HEK293 (cell line): ENCODE measurements at regions not wholly inside any gene's neighbourhood (a gene's known extent, or its start where the extent isn't known, plus 50 kb on each side); places are given as distances from the start of the nearest gene placed in this dataset.

Experiments used
- CTCF ChIA-PET: fragments of 350-600 bp; formaldehyde crosslinking; extraction: SDS; loops from one replicate; lab custom pipeline; 2021; ENCODE audit warnings: antibody characterized with exemption; lab: Yijun Ruan, JAX
- POLR2A ChIA-PET: fragments of 300-600 bp; formaldehyde crosslinking; extraction: SDS; loops from one replicate; lab custom pipeline; 2020; ENCODE audit warnings: antibody characterized with exemption, inconsistent platforms; lab: Yijun Ruan, JAX
- H3K27ac ChIP-seq: fragments of 200-500 bp; sonication (Bioruptor generic); 2 replicates; pipeline ENCODE4 v1.5.1; 2014; ENCODE audit warnings: low read depth, low read length, control low read depth, inconsistent platforms; ENCODE audit errors: extremely low read depth
- H3K36me3 ChIP-seq, 2 experiments: fragments of 200-500 bp in 1 of 2; sonication (Bioruptor generic) in 1 of 2; 1 replicate in 1 of 2; 2 replicates in 1 of 2; pipeline ENCODE4 v1.5.1; 2014 to 2017; ENCODE audit warnings: inconsistent platforms in 2 of 2, low read length in 2 of 2; ENCODE audit not compliant: control insufficient read depth in 2 of 2, insufficient read depth in 1 of 2
- H3K4me1 ChIP-seq: fragments of 200-500 bp; sonication (Bioruptor generic); 2 replicates; pipeline ENCODE4 v1.5.1; 2014; ENCODE audit warnings: mild to moderate bottlenecking, low read length, inconsistent platforms; ENCODE audit not compliant: control insufficient read depth, insufficient read depth
- H3K4me3 ChIP-seq: 2 replicates; pipeline ENCODE4 v1.5.1; 2011; ENCODE audit warnings: low read depth, mild to moderate bottlenecking, control low read depth, low read length, moderate library complexity
- H3K9me3 ChIP-seq: fragments of 200-500 bp; sonication (Bioruptor generic); 2 replicates; pipeline ENCODE4 v1.5.1; 2014; ENCODE audit warnings: low read depth, low read length, inconsistent platforms; ENCODE audit not compliant: control insufficient read depth, insufficient read depth
- PRDM10 ChIP-seq: fragments of 450-650 bp; formaldehyde crosslinking; IDR thresholded peaks from 2 replicates; pipeline ENCODE4 v1.5.1; 2016; ENCODE audit warnings: missing biosample characterization, missing genetic modification characterization
- SCRT1 ChIP-seq: fragments of 450-650 bp; formaldehyde crosslinking; IDR thresholded peaks from 2 replicates; pipeline ENCODE4 v1.5.1; 2016; ENCODE audit warnings: missing biosample characterization, missing genetic modification characterization, borderline replicate concordance
- SCRT2 ChIP-seq: fragments of 450-650 bp; formaldehyde crosslinking; IDR thresholded peaks from 2 replicates; pipeline ENCODE4 v1.5.1; 2016; ENCODE audit warnings: missing biosample characterization, missing genetic modification characterization
- TRIM28 ChIP-seq: IDR thresholded peaks from 2 replicates; pipeline ENCODE4 v1.6.1; 2011; ENCODE audit warnings: low read length, control low read depth, borderline replicate concordance
- ZBTB21 ChIP-seq: fragments of 450-650 bp; formaldehyde crosslinking; IDR thresholded peaks from 2 replicates; pipeline ENCODE4 v1.5.1; 2017; ENCODE audit warnings: missing biosample characterization, missing genetic modification characterization
- ZNF248 ChIP-seq: fragments of 450-650 bp; formaldehyde crosslinking; IDR thresholded peaks from 2 replicates; pipeline ENCODE4 v1.5.1; 2017; ENCODE audit warnings: missing biosample characterization, missing genetic modification characterization
- ZNF280C ChIP-seq: fragments of 450-650 bp; formaldehyde crosslinking; IDR thresholded peaks from 2 replicates; pipeline ENCODE4 v1.5.1; 2016; ENCODE audit warnings: missing biosample characterization, missing genetic modification characterization
- ZNF302 ChIP-seq: fragments of 450-650 bp; formaldehyde crosslinking; IDR thresholded peaks from 2 replicates; pipeline ENCODE4 v1.5.1; 2016; ENCODE audit warnings: missing biosample characterization, missing genetic modification characterization, low read depth
- ZNF449 ChIP-seq: fragments of 450-650 bp; formaldehyde crosslinking; IDR thresholded peaks from 2 replicates; pipeline ENCODE4 v1.5.1; 2017; ENCODE audit warnings: missing biosample characterization, mild to moderate bottlenecking, missing genetic modification characterization, moderate library complexity
- ZNF692 ChIP-seq: fragments of 450-650 bp; formaldehyde crosslinking; IDR thresholded peaks from 2 replicates; pipeline ENCODE4 v1.5.1; 2016; ENCODE audit warnings: missing biosample characterization, missing genetic modification characterization
- ZNF777 ChIP-seq: fragments of 450-650 bp; formaldehyde crosslinking; IDR thresholded peaks from 2 replicates; pipeline ENCODE4 v1.5.1; 2017; ENCODE audit warnings: missing biosample characterization, missing genetic modification characterization, borderline replicate concordance
- ZSCAN4 ChIP-seq: fragments of 450-650 bp; formaldehyde crosslinking; IDR thresholded peaks from 2 replicates; pipeline ENCODE4 v1.5.1; 2017; ENCODE audit warnings: missing biosample characterization, missing genetic modification characterization

GRCh38 chr1:232201024-232201423 lies 428.9 kb downstream of the SIPA1L2 start:
- TF ChIP-seq ZNF302 (tag by site-specific recombination) (peak; percentile 96), ZSCAN4 (tag by site-specific recombination) (no peak)
- TF ChIP-seq, all 188 proteins: peak for 1
- Histone ChIP-seq H3K4me3 (no peak overlapping the region), H3K4me1 (no peaks in the 10 kb centered on the region), H3K27ac (no peak overlapping the region), H3K36me3 (no peaks in the 10 kb centered on the region), H3K9me3 (peaks cover 2% of the 10 kb centered on the region)
- POLR2A ChIA-PET = no interaction called here
- CTCF ChIA-PET = interaction anchor here (1.5 kb wide), 1 partner anchor 11 kb away, joined by 4 read pairs; no protein-coding TSS in a partner anchor

- Histone ChIP-seq H3K4me1 (no peaks in the 10 kb centered on the region), H3K27ac (no peak overlapping the region), H3K4me3 (no peak overlapping the region), H3K9me3 (no peaks in the 10 kb centered on the region), H3K36me3 (no peaks in the 10 kb centered on the region)
- TF ChIP-seq PRDM10 (tag by site-specific recombination) (0 out of 2 replicates have a peak, but pooled peaks have one; percentile 10), ZNF280C (tag by site-specific recombination) (no peak), SCRT1 (tag by site-specific recombination) (peak; percentile 91), ZNF777 (tag by site-specific recombination) (no peak), ZNF449 (peak; percentile 90; the same call in 1 of the 2 replicates), SCRT2 (tag by site-specific recombination) (peak; percentile 97), TRIM28 (peak; percentile 62; the same call in 1 of the 2 replicates), ZNF248 (tag by site-specific recombination) (no peak), ZNF692 (0 out of 2 replicates have a peak, but pooled peaks have one; percentile 29), ZBTB21 (tag by site-specific recombination) (peak; percentile 54; the same call in 1 of the 2 replicates)
- ChIA-PET CTCF (no interaction called here), POLR2A (no interaction called here)
These were observed 433.9 kb downstream of the SIPA1L2 start for GRCh38 chr1:232196042-232196441.
